ENCODE measurements at regions not wholly inside any gene's neighbourhood (a gene's known extent, or its start where the extent isn't known, plus 50 kb on each side); places are given as distances from the start of the nearest gene placed in this dataset.

DNA sequence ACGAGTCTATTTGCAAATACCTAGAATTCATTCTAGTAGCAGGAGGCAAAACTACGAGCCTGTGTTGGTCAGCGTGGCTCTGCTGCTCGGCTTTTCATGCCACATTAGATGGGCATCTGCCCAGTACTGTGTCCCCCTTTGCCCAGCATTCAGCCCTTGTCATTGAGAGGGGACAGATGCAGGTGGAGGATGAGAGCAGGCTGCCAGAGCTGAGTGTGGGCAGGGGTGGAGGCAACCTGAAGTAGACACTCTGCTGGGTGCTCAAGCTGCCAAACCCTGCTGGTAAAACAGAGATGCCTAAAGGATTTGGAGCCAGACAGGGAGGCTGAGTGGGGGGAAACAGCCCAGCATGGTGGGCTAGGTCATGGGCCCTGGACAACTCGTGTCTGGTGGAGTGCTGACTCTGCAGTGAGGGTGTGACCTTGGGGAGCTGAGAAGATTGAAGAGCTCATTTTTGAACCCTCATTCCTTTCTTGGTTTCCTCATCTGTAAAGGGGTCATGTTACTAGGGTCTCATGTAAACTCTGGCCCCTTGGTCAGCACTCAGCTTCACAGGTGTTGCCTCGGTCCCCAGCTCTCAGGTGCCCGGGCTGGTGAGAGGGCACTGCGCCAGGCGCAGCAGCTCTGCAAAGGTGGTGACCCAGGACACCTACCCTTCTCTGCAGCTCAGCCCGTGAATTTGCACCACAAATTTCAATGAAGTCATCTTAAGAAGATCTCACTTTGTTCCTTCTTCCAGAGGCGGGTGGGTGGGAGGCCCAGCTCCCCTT lies 64.2 kb upstream of the BHLHE23 start:
- no peak for ATAC-seq (replicated peaks in 6 of 8)

GRCh38 chr20:63070301-63070625 lies 63.5 kb upstream of the BHLHE23 start:
- Histone ChIP-seq H3K4me3 (no peak overlapping the region), H3K4me1 (replicated peaks in 1 of 2) (peaks cover 5 to 23% of the 10 kb centered on the region in 2 donors), H3K27ac (no peak overlapping the region)
- in situ Hi-C loops (cut with MboI; ENCODE audit: low pct_unique_long_range_greater_than_20kb in 2 of 9, low sequenced_read_pairs in 9 of 9, unreplicated experiment in 9 of 9), result loop anchor here in 2 of 9 experiments (25.0 kb wide), 1 partner anchor 117 kb away; no protein-coding TSS in a partner anchor
- no peak for ATAC-seq (replicated peaks in 6 of 8)
- WGBS, 10 experiments, result 13 to 65% (median 42%) methylated on average over 1 to 3 of the region's 3 CpGs; no CpG with 5 or more reads in 4 of the 10 experiments

More for the DNA sequence above, 64.2 kb upstream of the BHLHE23 start:
- in situ Hi-C loops (cut with MboI; ENCODE audit: low pct_unique_long_range_greater_than_20kb in 2 of 9, low sequenced_read_pairs in 9 of 9, unreplicated experiment in 9 of 9), result loop anchor here in 2 of 9 experiments (25.0 kb wide), 1 partner anchor 116 kb away; no protein-coding TSS in a partner anchor
- Histone ChIP-seq H3K4me3 (no peak overlapping the region), H3K27ac (no peak overlapping the region), H3K4me1 (replicated peaks in 1 of 2) (peaks cover 5 to 23% of the 10 kb centered on the region in 2 donors)
- 21 to 80% (median 50%) methylated on average over 1 to 6 of the region's 11 CpGs for WGBS, 10 experiments

GRCh38 chr20:63068711-63069367 lies 62.1 kb upstream of the BHLHE23 start:
- no peak overlapping the region for H3K4me3 ChIP-seq
- H3K4me1 ChIP-seq (replicated peaks in 1 of 2), result peaks cover 5 to 23% of the 10 kb centered on the region in 2 donors
- ATAC-seq (replicated peaks in 6 of 8), result no peak
- 0 to 95% (median 65%) methylated on average over 1 to 4 of the region's 10 CpGs; no CpG with 5 or more reads in 6 of the 10 experiments for WGBS, 10 experiments
- no peak overlapping the region for H3K27ac ChIP-seq
- in situ Hi-C loops (cut with MboI; ENCODE audit: low pct_unique_long_range_greater_than_20kb in 2 of 9, low sequenced_read_pairs in 9 of 9, unreplicated experiment in 9 of 9), result loop anchor here in 2 of 9 experiments (25.0 kb wide), 1 partner anchor 118 kb away; no protein-coding TSS in a partner anchor

DNA sequence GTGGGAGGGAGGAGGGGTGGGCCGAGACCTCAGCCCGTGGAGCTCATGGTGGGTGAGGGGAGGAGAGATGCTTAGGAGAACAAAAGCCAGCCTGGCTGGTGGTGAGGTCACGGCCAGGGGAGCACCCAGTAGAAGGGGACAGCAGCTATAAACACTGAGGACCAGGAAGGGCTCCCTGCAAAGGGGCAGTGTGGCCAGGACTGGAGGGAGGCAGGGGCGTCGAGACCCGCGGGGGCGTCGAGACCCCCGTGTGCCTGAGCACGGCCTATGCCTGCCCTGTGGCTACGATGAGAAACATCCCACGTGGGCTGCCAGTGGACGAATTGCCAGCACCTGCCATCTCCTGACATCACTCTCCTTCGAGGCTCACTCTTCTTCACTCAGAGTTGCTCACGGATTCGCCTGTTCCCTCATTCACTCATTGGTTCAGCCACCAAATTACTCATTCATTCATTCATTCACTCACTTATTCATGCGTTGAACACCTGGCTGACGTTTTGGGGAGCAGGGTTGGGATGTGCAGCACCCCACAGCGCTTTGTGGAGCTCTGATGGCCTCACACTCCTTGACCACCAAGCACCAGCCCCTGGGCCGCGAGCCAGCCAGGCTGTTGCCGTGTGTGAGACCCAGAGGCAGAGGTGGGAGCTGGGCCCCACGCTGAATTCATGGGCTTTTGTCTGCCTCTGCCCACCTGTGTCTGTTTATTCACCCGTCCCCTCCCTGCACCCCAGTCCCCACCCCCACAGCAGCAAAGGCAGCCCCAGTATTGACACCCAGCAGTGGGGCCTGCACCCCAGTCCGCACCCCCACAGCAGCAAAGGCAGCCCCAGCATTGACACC lies 61.2 kb upstream of the BHLHE23 start:
- no peak for ATAC-seq (replicated peaks in 6 of 8)
- Histone ChIP-seq H3K4me3 (no peak overlapping the region), H3K4me1 (replicated peaks in 1 of 2) (peaks cover 5 to 23% of the 10 kb centered on the region in 2 donors), H3K27ac (no peak overlapping the region)
- in situ Hi-C loops (cut with MboI; ENCODE audit: low pct_unique_long_range_greater_than_20kb in 2 of 9, low sequenced_read_pairs in 9 of 9, unreplicated experiment in 9 of 9), result loop anchor here in 2 of 9 experiments (25.0 kb wide), 1 partner anchor 119 kb away; no protein-coding TSS in a partner anchor
- WGBS, 10 experiments, result 0 to 100% (median 71%) methylated on average over 1 to 10 of the region's 26 CpGs; no CpG with 5 or more reads in 4 of the 10 experiments

GRCh38 chr20:63067266-63067635 lies 60.5 kb upstream of the BHLHE23 start:
- H3K4me1 ChIP-seq (replicated peaks in 1 of 2), result peaks cover 5 to 23% of the 10 kb centered on the region in 2 donors
- WGBS, 10 experiments, result 40 to 100% (median 80%) methylated on average over 1 to 9 of the region's 12 CpGs; no CpG with 5 or more reads in 5 of the 10 experiments
- in situ Hi-C loops (cut with MboI; ENCODE audit: low pct_unique_long_range_greater_than_20kb in 2 of 9, low sequenced_read_pairs in 9 of 9, unreplicated experiment in 9 of 9), result loop anchor here in 2 of 9 experiments (25.0 kb wide), 1 partner anchor 120 kb away; no protein-coding TSS in a partner anchor
- no peak for ATAC-seq (replicated peaks in 6 of 8)
- H3K27ac ChIP-seq, result no peak overlapping the region
- H3K4me3 ChIP-seq, result no peak overlapping the region

DNA sequence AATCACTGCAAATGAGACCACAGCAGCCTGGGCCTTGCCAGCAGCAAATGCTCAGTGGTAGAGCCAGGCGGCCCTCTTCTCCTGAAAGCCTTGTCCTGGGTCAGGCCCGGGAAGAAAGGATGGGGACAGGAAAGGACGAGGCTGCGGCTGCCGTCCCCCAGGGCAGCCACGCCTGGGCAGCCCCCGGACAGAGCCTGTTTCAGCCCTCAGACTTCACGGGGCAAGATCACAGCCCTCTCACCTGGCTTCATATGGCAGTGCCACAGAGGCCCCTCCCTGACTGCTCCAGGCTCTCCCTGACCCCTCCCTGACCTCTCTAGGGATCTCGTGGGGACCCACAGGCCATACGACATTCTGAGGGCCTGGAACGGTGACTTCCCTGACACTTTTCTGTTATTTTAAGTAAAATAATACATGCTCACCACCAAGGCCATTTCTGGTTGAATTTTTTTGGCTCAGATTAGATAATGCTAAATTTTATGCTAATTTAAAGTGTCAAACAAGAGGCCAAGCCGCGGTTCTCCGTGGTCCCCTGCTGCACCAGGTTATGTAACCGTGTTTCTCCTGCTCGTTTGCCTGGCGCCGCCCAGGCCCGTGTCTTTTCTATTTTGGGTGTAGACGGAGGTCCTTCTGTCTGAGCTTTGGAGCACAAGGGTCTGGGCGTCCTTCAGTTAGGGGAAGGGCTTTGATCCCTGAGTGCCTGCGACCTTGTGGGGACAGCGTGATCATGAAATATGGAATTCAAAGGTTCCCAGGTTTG lies 59.9 kb upstream of the BHLHE23 start:
- ATAC-seq (replicated peaks in 6 of 8), result no peak
- H3K4me3 ChIP-seq, result no peak overlapping the region
- in situ Hi-C loops (cut with MboI; ENCODE audit: low pct_unique_long_range_greater_than_20kb in 2 of 9, low sequenced_read_pairs in 9 of 9, unreplicated experiment in 9 of 9), result loop anchor here in 2 of 9 experiments (25.0 kb wide), 1 partner anchor 121 kb away; no protein-coding TSS in a partner anchor
- WGBS, 10 experiments, result 0 to 82% (median 71%) methylated on average over 1 to 11 of the region's 23 CpGs; no CpG with 5 or more reads in 1 of the 10 experiments
- H3K27ac ChIP-seq, result no peak overlapping the region
- peaks cover 5 to 23% of the 10 kb centered on the region in 2 donors for H3K4me1 ChIP-seq (replicated peaks in 1 of 2)

DNA sequence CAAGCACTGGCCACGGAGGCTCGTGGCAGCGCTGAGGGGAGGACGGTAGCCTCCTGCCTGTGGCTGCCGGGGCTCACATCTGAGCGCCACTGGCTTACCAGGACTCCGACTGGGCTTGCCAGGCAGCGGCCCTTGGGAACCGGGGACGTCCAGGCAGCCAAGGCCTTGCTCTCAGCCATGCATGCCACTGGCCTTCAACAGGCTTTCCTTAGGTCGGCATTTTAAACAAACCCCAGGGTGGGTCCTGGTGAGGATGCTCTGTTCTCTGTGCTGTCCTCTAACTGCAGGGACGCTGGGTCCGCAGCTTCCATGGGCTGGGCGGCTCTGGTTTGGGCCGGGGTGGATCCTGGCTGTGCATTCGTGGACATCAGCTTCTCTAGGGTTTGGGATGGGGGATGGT lies 59.1 kb upstream of the BHLHE23 start:
- Histone ChIP-seq H3K4me1 (replicated peaks in 1 of 2) (peaks cover 5 to 16% of the 10 kb centered on the region in 2 donors), H3K27ac (no peak overlapping the region), H3K4me3 (no peak overlapping the region)
- no peak for ATAC-seq (replicated peaks in 6 of 8)
- in situ Hi-C loops (cut with MboI; ENCODE audit: low pct_unique_long_range_greater_than_20kb in 2 of 9, low sequenced_read_pairs in 9 of 9, unreplicated experiment in 9 of 9), result loop anchor here in 2 of 9 experiments (25.0 kb wide), 1 partner anchor 121 kb away; no protein-coding TSS in a partner anchor
- 30 to 100% (median 84%) methylated on average over 2 to 13 of the region's 16 CpGs; no CpG with 5 or more reads in 4 of the 10 experiments for WGBS, 10 experiments

DNA sequence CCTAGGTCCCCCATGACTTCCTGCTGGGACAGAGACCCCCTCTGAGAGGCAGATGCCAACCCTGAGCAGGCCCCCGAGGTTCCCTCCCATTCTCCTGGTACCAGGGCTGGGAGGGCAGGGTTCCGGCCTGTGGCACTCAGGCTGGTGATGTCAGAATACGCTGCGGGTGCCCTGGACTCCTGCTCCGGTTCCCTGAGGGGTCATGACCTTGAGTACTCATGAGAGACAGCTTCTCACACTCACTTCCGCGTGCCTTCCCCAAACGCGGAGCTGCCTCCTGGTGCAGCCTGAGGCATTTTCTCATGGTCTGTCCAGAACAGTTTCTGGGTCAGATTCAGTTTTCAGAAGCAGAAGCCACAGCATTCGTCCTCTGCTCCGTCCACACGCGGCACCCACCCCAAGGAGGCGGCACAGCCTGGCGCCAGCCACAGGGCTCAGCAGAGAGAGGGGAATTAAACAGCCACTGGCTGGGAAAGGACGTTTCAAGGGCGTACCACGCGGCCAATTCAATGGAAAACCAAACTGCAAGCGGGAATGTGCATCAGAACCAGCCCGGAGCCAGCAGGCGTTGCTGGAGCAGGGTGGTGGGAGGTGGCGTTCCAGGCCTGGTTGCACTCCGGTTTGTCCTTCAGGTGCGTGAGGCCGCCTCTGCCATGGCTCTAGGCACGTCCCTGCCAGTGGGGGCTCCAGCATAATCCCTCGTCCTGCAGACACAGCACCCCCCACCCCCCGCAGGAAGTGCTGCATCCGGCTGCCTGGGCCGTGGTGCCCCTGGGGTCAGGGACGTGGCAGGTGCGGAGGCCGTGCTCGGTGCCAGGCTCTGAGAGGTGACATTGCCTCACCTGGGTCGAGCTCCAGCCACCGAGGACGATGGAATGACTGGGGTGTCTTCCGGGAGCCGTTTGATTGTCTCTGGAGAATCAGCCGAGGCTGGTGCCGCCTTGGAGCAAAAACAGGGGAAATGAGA lies 58.3 kb upstream of the BHLHE23 start:
- 27 to 100% (median 82%) methylated on average over 2 to 11 of the region's 42 CpGs; no CpG with 5 or more reads in 3 of the 10 experiments for WGBS, 10 experiments
- Histone ChIP-seq H3K27ac (no peak overlapping the region), H3K4me1 (replicated peaks in 1 of 2) (peaks cover 11 to 22% of the 10 kb centered on the region in 2 donors), H3K4me3 (no peak overlapping the region)
- ATAC-seq (replicated peaks in 6 of 8), result no peak
- in situ Hi-C loops (cut with MboI; ENCODE audit: low pct_unique_long_range_greater_than_20kb in 2 of 9, low sequenced_read_pairs in 9 of 9, unreplicated experiment in 9 of 9), result loop anchor here in 2 of 9 experiments (25.0 kb wide), 1 partner anchor 122 kb away; no protein-coding TSS in a partner anchor

DNA sequence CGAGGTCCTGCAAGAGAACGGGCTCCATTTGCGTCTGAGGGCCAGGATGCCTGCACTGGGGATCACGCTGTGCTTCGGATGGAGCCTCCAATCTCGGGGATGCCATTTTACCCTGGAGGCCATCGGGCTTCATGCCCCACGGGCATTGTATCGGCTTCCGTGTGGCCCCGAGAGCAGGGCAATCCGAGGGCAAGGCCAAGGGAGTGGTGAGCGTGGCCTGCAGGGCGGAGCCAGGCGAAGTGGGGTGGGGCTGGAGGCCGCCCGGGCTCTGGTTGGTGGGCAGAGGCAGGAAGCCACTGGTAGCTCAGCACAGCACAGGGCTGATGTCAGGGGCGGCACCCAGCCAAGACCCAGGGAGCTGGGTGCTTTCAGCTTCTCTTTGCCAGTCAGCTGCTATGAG lies 57.5 kb upstream of the BHLHE23 start:
- WGBS, 10 experiments, result 70 to 100% (median 80%) methylated on average over 1 to 6 of the region's 18 CpGs; no CpG with 5 or more reads in 7 of the 10 experiments
- ATAC-seq (replicated peaks in 6 of 8), result peak in 1 of 8 experiments; percentile 30
- Histone ChIP-seq H3K4me3 (no peak overlapping the region), H3K4me1 (replicated peaks in 1 of 2) (peaks cover 15 to 18% of the 10 kb centered on the region in 2 donors), H3K27ac (no peak overlapping the region)
- in situ Hi-C loops (cut with MboI; ENCODE audit: low pct_unique_long_range_greater_than_20kb in 2 of 9, low sequenced_read_pairs in 9 of 9, unreplicated experiment in 9 of 9), result loop anchor here in 2 of 9 experiments (25.0 kb wide), 1 partner anchor 123 kb away; no protein-coding TSS in a partner anchor

- no peak for ATAC-seq (replicated peaks in 6 of 8)
- in situ Hi-C loops (cut with MboI; ENCODE audit: low pct_unique_long_range_greater_than_20kb in 2 of 9, low sequenced_read_pairs in 9 of 9, unreplicated experiment in 9 of 9), result loop anchor here in 2 of 9 experiments (25.0 kb wide), 1 partner anchor 125 kb away; no protein-coding TSS in a partner anchor
- Histone ChIP-seq H3K4me1 (replicated peaks in 1 of 2) (peaks cover 12% of the 10 kb centered on the region in 2 donors), H3K27ac (no peak overlapping the region), H3K4me3 (no peak overlapping the region)
- WGBS, 10 experiments, result 28 to 80% (median 63%) methylated on average over 2 to 14 of the region's 23 CpGs; no CpG with 5 or more reads in 2 of the 10 experiments
Measured at GRCh38 chr20:63062188-63063140, 55.7 kb upstream of the BHLHE23 start.
